ENCODE measurements at regions not wholly inside any gene's neighbourhood (a gene's known extent, or its start where the extent isn't known, plus 50 kb on each side); places are given as distances from the start of the nearest gene placed in this dataset.

DNA sequence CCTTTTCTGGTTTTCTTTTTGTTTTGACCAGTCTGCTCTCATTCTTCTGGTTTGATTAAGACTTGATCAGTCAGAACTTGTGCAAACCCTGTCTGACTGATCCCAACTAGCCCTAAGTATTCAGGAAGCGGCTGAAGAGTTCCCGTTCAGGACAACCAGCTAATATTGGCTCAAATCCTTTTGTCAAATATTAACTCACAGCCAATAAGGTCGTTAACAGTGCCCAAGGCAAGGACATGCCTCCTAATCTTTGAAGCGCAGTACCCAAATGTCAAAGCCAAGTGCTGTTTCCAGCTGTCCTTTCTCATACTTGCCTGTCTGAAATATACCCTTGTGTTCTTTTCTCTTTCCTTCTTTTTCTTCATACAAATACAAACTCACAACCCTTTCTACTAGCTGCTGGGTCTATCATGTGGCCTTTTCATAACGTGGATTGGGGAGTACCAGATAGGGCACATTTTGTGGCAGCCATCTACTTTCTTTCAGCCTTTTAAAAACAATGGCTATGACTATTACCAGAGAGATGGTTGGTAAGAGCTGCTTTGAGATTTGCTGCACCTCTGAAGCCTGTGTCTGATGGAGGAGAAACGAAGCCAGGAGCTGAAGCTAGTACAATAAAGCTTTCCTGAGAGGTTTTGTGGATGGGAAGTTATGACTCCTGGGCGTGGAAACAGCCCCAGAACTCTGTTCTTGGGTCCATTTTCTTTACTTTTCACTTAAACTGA is 266.4 kb upstream of the ZNF608 start:
- DNase-seq = no peak

- DNase-seq = no peak
These were observed 267.8 kb upstream of the ZNF608 start for GRCh38 chr5:125014202-125014601.

GRCh38 chr5:125017796-125018195 is 271.4 kb upstream of the ZNF608 start:
- DNase-seq = no peak

DNA sequence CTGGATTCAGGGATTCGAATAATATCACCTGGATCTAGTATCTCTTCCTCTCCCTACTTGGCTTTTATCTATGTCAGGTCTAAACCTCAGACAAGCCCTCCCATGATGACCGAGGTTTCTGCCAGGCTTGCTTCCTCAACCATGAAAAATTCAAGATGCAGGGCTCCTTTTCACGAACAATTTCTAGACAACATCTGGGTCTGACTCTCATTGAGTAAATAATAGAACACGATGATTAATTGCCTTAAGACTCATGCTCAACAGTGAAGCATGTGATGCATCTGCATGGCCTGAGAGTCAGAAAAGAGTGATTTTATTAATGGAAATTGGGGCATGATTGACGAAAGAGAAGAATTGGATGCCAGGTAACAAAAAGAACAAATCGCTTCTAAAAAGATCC is 277.2 kb upstream of the ZNF608 start:
- no peak for DNase-seq

- no peak for DNase-seq
These were observed 280.7 kb upstream of the ZNF608 start for GRCh38 chr5:125026867-125027731.

- no peak for DNase-seq
These were observed 285.8 kb upstream of the ZNF608 start for GRCh38 chr5:125032286-125032685.

DNA sequence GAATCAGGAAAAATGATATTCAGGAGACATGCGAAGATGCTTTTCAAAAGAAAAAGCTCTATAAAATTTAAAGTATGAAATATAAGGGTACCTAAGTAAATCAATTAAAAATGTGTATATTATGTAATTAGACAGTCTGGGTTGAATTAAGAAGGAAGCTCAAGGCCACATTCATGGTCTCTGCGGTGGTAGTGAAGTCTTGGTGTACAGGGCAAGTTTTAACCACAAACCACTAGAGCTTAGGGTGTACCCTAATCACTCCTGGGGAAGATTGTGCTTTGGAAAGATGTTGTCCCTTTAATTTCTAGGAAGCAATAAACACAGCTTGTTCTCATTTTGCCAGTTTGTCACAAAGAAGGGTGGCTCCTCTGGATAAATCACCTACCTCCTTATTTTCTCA is 287.2 kb upstream of the ZNF608 start:
- DNase-seq = no peak

- DNase-seq = no peak
These were observed 287.9 kb upstream of the ZNF608 start for GRCh38 chr5:125034331-125034730.

GRCh38 chr5:125036494-125036893 is 290.1 kb upstream of the ZNF608 start:
- no peak for DNase-seq

GRCh38 chr5:125037020-125037419 is 290.6 kb upstream of the ZNF608 start:
- no peak for DNase-seq

DNA sequence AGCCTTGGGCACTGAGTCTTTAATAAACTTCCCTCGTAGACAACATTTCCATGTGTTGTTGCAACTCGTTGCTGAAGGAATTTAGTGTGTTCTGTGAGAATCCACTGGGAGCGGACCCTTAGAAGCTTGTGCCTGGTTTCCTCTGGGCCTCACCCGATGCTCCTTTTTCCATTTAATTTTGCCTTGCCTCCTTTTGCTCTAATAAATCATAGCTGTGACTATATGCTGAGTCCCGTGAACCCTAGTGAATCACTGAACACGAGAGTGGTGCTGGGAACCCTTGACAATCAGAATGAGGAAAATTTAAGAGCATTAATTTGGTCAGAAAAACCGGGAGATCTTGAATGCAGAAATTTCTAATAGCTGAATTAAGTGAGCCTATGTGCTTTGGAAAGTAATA is 291.1 kb upstream of the ZNF608 start:
- no peak for DNase-seq

- no peak for DNase-seq
These were observed 292.0 kb upstream of the ZNF608 start for GRCh38 chr5:125038477-125038876.

DNA sequence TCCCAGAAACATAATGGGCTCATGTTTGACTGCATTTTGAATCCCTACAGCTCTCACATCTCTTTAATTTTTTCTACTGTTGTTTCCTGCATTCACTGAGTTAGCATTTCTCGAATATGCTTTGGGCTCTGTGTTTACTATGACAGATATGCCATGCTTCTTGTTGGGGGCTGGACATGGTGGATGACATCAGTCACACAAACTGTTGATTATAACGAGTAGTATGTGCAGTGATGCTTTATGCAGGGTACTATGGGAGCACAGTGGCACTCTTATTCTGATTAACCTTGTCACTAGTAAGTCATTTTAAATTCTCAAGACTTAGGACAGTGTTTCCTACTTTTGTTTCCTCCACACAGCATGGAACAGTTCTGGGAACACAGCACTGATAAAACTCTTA is 295.4 kb upstream of the ZNF608 start:
- DNase-seq = no peak

DNA sequence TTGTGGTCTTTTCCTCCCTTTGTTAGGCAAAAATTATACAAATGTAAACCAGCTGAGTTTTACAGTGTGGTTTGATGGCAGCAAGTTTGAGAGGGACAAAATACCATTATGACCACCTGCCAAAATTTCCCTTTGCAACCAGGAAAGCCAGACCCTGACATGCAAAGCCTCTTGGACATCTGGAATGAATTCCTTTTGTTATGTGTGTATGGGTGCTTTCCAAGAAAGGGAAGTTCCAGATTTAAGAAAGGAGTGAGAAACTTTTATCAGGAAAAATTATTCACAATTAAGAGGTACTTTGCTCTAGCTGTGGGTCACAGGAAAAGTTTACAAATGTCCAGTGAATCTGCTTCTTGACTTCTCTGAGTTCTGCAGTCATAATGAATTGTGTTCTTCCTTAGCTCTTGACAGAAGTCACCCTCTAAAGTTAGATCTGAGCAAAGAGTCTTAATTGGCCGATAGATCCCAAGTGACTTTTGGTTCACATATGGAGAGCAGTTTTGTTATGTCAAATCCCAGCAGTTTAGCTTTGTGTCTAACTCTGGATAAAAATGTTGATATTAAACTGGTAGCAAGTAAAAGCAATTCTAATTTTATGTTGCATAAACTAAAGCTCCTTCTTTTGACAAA is 295.9 kb upstream of the ZNF608 start:
- DNase-seq = no peak

- no peak for DNase-seq
These were observed 297.4 kb upstream of the ZNF608 start for GRCh38 chr5:125043781-125044391.

DNA sequence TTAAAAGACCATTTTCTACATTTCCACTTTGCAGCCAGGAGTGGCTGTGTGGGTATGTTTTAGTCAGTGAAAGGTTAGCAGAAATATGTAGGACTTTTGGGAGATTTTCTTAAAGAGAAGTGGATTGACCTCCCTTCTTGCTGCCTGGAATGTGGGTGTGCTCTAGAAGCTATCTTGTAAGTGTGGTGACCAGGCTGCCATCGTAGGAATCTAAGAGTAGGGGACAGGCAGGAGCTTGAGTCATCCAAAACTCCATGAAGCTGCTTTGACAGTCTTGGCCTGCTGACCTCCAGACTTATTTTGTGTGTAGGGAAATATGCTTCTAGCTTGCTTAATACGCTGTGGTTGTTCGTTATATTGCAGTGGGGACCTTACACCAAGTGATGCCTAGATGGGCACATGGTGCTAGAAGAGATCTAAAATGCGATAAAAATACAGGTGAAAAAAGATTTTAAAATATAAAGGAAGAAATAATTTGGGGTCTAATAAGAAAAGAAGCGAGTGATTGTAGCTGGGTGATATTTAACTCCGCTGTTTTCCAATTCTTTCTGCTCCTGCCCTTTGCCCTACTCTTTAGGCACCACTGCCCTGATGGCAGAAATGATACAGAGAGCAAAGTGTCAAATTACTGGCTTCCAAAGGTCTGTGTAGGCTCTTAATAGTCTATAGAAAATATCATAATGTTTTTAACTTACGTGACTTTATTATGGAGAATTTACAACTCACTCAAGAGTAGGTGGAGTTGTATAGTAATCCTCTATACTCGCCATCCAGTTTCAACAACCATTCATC is 298.2 kb upstream of the ZNF608 start:
- DNase-seq = no peak

- DNase-seq = no peak
These were observed 299.2 kb upstream of the ZNF608 start for GRCh38 chr5:125045646-125046045.

DNA sequence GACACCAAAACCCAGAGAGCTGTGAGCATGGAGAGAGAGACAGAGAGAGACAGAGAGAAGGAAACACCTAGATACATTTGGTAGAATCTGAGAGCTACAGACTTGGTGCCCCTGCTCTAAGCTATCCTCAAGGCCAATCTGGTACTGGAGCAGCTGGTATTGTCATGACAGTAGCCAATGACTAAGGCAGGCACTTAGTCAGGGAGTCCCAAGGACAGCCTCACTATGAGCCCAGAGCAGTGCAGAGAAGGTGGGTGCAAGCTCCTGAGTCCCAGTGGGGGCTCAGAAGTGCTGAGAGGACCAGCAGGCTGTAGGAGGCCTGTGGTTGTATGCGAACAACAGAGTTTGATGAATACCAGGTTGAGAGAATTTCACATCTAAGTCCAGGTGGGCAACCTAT is 300.4 kb upstream of the ZNF608 start:
- no peak for DNase-seq

DNA sequence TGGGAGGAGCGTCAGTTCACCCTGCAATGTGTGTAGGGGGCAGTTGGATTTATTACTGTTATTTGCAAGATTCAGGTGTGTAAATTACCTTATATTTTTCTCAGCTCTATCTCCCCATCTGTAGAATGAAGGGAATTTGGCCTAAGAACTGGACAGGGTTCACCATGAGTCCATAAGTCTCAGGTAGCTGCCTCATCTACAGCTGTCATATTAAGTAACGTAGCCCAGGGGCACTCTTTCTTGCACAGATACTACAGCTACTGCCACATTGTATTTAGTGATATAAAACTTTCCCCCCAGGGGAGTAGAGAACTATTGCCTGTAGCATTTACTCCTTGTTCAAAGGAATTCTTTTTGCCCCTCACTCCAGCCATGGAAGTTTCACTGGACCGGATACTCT is 301.4 kb upstream of the ZNF608 start:
- DNase-seq = no peak

GRCh38 chr5:125049721-125050702 is 303.6 kb upstream of the ZNF608 start:
- DNase-seq = no peak

DNA sequence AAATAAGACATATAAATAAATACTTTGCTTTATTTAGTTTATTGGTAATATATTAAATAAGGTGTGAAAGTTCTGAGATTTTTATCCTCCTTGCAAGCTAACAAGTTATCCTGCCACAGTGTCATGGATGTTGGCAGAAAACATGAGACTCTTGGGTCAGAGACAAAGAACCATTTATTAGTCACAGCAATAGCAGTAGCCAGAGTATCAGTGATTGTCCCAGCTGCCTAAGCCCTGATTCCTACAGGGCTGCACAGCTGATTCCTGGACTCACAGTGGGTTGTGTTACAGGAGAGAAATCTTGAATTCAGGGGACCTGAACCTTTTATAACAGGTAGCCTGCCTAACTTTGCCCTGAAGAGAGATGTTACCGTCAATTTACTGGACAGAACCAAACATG is 304.5 kb upstream of the ZNF608 start:
- DNase-seq = no peak

Measured in activated CD4-positive, CD25-positive, alpha-beta regulatory T cell treated with anti-CD3 and anti-CD28 coated beads, Interleukin-2, amount 50 U/mL, for 72 hours (primary cell).